ENCODE measurements at regions not wholly inside any gene's neighbourhood (a gene's known extent, or its start where the extent isn't known, plus 50 kb on each side); places are given as distances from the start of the nearest gene placed in this dataset.
A peak's percentile ranks its signal among the peaks of the same experiment; 100 is the strongest.

GRCh38 chr13:111640476-111640875 is 320.0 kb downstream of the TEX29 start:
- 67 to 80% methylated on average over 9 of the region's 9 CpGs for WGBS, 2 donors

GRCh38 chr13:111642156-111642767 is 321.8 kb downstream of the TEX29 start:
- WGBS, 2 donors, result 63 to 75% methylated on average over 12 of the region's 12 CpGs
- Histone ChIP-seq H3K27ac (no peak overlapping the region), H3K4me1 (no peaks in the 10 kb centered on the region), H3K36me3 (no peaks in the 10 kb centered on the region), H3K27me3 (no peaks in the 10 kb centered on the region), H3K4me3 (no peak overlapping the region), H3K9me3 (no peaks in the 10 kb centered on the region)
- DNase-seq, result no peak
- TF ChIP-seq POLR2AphosphoS5 (IDR thresholded peaks at IDR 0.05), result no peak
- no peak for TF ChIP-seq EP300 (IDR thresholded peaks at IDR 0.05)
- no peak for TF ChIP-seq CTCF (IDR thresholded peaks at IDR 0.05)
- no peak for TF ChIP-seq POLR2A (IDR thresholded peaks at IDR 0.05)
- intact Hi-C loops (cut with DNase I), result no loop called here

More at GRCh38 chr13:111640476-111640875, 320.0 kb downstream of the TEX29 start:
- intact Hi-C loops (cut with DNase I), result no loop called here
- H3K27me3 ChIP-seq, result peaks cover 0 to 2% (median 0%) of the 10 kb centered on the region in 3 donors
- DNase-seq, result no peak
- TF ChIP-seq POLR2AphosphoS5 (IDR thresholded peaks at IDR 0.05) (no peak), EP300 (IDR thresholded peaks at IDR 0.05) (no peak), POLR2A (IDR thresholded peaks at IDR 0.05) (no peak)
- H3K27ac ChIP-seq, result no peak overlapping the region
- no peaks in the 10 kb centered on the region for H3K9me3 ChIP-seq
- H3K4me1 ChIP-seq, result no peaks in the 10 kb centered on the region
- no peak overlapping the region for H3K4me3 ChIP-seq
- H3K36me3 ChIP-seq, result no peaks in the 10 kb centered on the region

- WGBS, 2 donors, result 79 to 89% methylated on average over 16 of the region's 16 CpGs
- no peaks in the 10 kb centered on the region for H3K9me3 ChIP-seq
- H3K27me3 ChIP-seq, result no peaks in the 10 kb centered on the region
- H3K27ac ChIP-seq, result no peak overlapping the region
- peak; percentile 55 for DNase-seq
- TF ChIP-seq POLR2A (IDR thresholded peaks at IDR 0.05) (no peak), CTCF (IDR thresholded peaks at IDR 0.05) (no peak), POLR2AphosphoS5 (IDR thresholded peaks at IDR 0.05) (no peak), EP300 (IDR thresholded peaks at IDR 0.05) (no peak)
- intact Hi-C loops (cut with DNase I), result no loop called here
- H3K4me3 ChIP-seq, result no peak overlapping the region
- H3K36me3 ChIP-seq, result no peaks in the 10 kb centered on the region
- H3K4me1 ChIP-seq, result no peaks in the 10 kb centered on the region
These were observed 324.3 kb downstream of the TEX29 start for GRCh38 chr13:111644750-111645149.

GRCh38 chr13:111645198-111645597 is 324.8 kb downstream of the TEX29 start:
- WGBS, 2 donors, result 88 to 95% methylated on average over 12 of the region's 12 CpGs
- peak; percentile 33 for DNase-seq
- Histone ChIP-seq H3K4me1 (no peaks in the 10 kb centered on the region), H3K36me3 (no peaks in the 10 kb centered on the region), H3K27ac (no peak overlapping the region), H3K27me3 (no peaks in the 10 kb centered on the region), H3K4me3 (no peak overlapping the region), H3K9me3 (no peaks in the 10 kb centered on the region)
- TF ChIP-seq POLR2AphosphoS5 (IDR thresholded peaks at IDR 0.05) (no peak), POLR2A (IDR thresholded peaks at IDR 0.05) (no peak), EP300 (IDR thresholded peaks at IDR 0.05) (no peak), CTCF (IDR thresholded peaks at IDR 0.05) (no peak)
- intact Hi-C loops (cut with DNase I), result no loop called here

- H3K4me3 ChIP-seq, result no peak overlapping the region
- no peaks in the 10 kb centered on the region for H3K36me3 ChIP-seq
- WGBS, 2 donors, result 84 to 91% methylated on average over 27 of the region's 27 CpGs
- intact Hi-C loops (cut with DNase I), result no loop called here
- no peak for TF ChIP-seq POLR2AphosphoS5 (IDR thresholded peaks at IDR 0.05)
- TF ChIP-seq EP300 (IDR thresholded peaks at IDR 0.05), result no peak
- no peak for TF ChIP-seq CTCF (IDR thresholded peaks at IDR 0.05)
- no peak for TF ChIP-seq POLR2A (IDR thresholded peaks at IDR 0.05)
- peak; percentile 36 for DNase-seq
- H3K4me1 ChIP-seq, result no peaks in the 10 kb centered on the region
- H3K9me3 ChIP-seq, result no peaks in the 10 kb centered on the region
- peaks cover 0 to 2% (median 0%) of the 10 kb centered on the region in 3 donors for H3K27me3 ChIP-seq
- no peak overlapping the region for H3K27ac ChIP-seq
These were observed 325.4 kb downstream of the TEX29 start for GRCh38 chr13:111645598-111646455.

Measured in sigmoid colon (tissue), 6 donors.